ENCODE measurements at regions not wholly inside any gene's neighbourhood (a gene's known extent, or its start where the extent isn't known, plus 50 kb on each side); places are given as distances from the start of the nearest gene placed in this dataset.

DNA sequence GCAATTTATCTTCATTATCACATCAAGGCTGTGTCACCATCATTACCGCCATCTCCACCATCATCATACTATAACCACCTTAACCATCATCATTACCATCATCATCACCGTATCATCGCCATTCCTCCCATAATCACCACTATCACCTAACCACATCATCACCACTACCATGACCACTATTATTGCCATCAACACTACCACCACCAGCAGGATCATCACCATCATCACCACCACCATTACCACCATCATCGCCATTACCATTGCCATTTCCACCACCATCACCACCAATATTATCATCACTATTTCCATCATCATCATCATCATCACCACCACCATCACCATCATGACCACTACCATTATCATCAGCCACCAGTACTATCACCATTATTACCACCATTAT is 314.4 kb downstream of the CYP26B1 start:
- DNase-seq, result no peak

GRCh38 chr2:71832844-71833243 is 314.8 kb downstream of the CYP26B1 start:
- DNase-seq, result no peak

- DNase-seq, result no peak
Observed at GRCh38 chr2:71832388-71832787, 315.3 kb downstream of the CYP26B1 start.

DNA sequence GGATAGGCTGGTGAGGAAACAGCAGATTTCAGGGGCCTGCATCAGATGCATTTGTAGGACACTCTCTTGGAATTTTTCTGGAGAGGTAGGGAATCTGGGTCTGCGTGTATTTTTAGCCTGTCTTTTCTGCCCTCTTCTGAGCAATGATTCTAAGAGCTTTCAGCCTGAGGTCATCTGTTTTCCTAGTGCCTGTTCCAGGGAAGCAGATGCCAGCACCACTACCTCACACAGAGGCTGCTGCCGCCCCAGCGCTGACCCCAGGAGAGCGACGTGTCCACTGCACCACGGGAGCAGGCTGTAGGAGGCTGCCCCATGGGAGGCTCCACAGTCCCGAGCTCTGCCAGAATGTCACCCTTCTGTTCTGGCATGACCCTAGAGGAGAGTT is 316.5 kb downstream of the CYP26B1 start:
- DNase-seq, result no peak

DNA sequence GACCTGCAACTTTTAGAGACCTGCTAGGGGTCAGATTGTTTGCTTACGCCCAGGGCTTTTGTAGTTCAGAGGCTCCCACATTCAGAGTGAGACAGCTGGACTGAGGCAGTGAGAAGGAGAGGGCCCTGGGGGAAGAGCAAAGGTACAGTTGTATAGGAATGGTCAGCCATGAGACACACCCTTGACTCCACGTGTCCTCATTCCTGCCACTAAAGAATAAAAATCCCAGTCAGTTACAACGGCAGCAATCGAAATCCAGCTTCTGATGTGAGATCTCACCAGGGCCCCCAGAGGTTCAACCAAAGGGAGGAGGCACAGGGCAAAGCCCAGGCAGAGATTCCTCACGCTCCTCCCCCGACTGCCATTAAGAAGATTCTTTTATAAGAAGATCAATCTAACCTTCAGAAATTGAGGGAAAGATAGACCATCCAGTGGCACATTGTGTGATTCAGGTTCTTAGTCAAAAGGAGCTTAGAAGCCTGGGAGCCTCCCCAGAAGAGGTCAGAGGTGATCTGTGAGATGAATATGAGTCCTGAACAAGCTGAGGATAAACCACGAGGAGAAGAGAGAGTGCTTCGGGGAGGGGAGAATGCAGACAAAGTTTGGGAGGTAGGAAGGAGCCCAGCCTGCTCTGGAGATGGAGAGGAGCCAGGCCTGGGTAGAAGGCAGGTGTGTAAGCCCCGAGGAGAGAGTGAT is 317.0 kb downstream of the CYP26B1 start:
- DNase-seq, result no peak

GRCh38 chr2:71829008-71829407 is 318.7 kb downstream of the CYP26B1 start:
- DNase-seq, result no peak

DNA sequence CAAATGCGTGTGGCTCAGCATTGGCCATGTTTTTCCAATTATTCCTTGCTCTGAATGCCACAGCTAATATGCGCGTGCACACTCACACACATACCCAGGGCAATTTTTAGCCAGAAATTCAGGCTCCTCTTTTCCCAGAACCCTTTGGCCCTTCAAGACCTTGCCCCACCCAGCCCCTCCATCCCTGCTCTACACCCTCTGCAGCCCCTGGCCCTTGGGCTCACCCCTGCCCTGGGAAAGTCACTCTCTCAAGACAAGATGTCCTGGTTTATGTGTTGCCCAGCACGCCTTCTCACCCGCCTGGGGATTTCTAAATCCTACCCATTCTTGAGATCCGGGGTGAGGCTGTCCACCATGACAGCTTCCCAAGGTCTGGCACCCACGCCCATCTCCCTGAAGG is 319.7 kb downstream of the CYP26B1 start:
- no peak for DNase-seq

GRCh38 chr2:71827524-71827901 is 320.1 kb downstream of the CYP26B1 start:
- no peak for DNase-seq

GRCh38 chr2:71826826-71827523 is 320.7 kb downstream of the CYP26B1 start:
- DNase-seq, result no peak

DNA sequence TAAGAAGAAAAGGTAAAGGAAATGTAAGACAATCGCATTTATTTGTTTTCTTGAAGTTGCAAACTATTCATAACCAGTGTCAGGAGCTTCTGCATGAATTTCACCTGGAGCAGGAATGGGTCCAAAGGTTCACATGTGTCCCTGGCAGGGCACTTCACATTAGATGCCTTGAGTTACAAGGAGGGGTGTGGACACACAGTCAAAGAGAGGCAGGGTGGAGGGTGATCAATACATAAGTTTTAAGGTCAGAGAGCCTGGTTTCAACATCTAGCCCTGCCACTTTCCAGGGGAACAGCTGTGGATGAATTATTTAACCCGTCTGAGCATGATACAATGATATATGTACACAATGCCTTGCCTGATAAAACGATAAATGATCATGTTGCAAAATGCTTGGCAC is 321.4 kb downstream of the CYP26B1 start:
- no peak for DNase-seq

- no peak for DNase-seq
Observed at GRCh38 chr2:71824436-71824835, 323.2 kb downstream of the CYP26B1 start.

DNA sequence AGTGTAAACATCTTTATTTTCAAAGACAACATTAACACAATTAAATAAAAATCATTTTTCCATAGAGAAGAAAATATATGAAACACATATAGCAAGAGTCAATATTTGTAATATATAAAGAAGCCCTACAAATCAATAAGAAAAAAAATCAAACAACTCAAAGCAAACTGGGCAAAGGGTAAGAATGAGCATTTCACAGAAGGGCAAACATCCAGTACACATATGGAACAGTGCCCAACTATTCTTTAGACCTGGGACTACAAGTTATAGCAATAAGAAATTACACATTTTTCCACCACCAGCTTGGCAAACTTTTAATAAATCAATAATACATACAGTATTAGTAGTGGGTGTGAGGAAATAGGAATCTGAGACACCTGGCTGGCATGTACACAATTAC is 324.1 kb downstream of the CYP26B1 start:
- no peak for DNase-seq

DNA sequence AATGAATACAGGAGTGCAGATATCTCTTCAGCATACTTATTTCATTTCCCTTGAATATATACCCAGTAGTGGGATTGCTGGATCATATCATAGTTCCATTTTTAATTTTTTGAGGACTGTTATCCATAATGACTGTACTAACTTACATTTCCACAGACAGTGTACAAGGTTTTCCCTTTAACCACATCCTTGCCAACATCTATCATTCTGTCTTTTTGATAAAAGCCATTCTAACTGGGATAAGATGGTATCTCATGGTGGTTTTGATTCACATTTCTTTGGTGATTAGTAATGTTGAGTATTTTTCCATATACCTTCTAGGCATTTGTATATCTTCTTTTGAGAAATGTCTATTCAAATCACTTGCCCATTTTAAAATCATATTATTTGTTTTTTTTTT is 325.2 kb downstream of the CYP26B1 start:
- no peak for DNase-seq

DNA sequence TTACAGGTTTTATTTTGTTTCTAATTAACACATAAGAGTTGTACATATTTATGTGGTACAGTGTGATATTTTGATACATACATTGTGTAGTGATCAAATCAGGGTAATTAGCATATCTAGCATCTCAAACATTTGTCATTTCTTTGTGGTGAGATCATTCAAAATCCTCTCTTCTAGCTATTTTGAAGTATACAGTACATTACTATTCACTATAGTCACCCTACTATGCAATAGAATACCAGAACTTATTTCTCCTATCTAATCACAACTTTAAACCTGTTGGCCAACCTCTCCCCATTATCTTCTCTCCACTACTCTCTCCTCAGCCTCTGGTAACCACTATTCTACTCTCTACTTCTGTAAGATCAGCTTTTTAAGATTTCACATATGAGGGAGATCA is 325.8 kb downstream of the CYP26B1 start:
- DNase-seq, result no peak

GRCh38 chr2:71816815-71817214 is 330.8 kb downstream of the CYP26B1 start:
- DNase-seq, result no peak

- no peak for DNase-seq
Observed at GRCh38 chr2:71815701-71816474, 331.8 kb downstream of the CYP26B1 start.

GRCh38 chr2:71814885-71815284 is 332.8 kb downstream of the CYP26B1 start:
- DNase-seq, result no peak

- no peak for DNase-seq
Observed at GRCh38 chr2:71813807-71814470, 333.7 kb downstream of the CYP26B1 start.

DNA sequence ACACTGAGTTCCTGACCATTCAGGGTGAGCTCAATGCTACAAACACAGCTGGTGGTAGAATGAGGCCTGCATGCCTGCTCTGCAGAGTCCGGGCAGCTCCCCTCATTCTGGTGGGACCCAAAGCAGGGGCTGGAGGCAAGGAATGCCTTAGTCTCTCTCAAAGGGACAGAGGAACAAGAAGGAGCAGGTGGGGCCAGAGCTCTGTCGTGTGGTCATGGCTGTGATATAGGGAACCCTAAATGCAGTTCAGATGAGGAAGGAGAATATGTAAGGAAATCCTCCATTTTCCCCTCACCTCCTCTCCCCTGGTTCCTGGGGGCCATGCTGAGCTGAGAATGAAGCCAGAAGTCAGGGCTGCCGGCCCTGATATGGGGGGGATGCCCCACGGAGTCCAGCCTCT is 334.3 kb downstream of the CYP26B1 start:
- no peak for DNase-seq

GRCh38 chr2:71812736-71813135 is 334.9 kb downstream of the CYP26B1 start:
- no peak for DNase-seq

DNA sequence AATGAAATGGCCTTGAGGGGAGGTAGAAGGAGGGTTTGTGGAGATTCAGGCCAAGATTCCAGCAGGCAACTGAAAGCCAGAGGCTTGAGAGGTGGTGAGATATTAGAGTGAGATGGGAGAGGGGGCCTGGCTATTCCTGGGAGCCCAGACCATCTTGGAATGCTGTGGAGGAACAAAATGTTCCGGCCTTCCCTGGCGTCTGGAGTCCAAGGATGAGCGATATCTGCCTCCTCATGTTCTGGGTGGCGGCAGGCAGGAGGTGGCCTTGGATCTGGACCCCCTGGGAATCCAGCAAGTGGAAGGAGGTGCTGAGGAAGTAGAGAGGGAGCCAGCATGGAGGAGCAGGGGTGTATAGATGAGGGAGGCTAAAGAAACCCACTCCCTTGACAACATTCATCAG is 335.9 kb downstream of the CYP26B1 start:
- DNase-seq, result no peak

DNA sequence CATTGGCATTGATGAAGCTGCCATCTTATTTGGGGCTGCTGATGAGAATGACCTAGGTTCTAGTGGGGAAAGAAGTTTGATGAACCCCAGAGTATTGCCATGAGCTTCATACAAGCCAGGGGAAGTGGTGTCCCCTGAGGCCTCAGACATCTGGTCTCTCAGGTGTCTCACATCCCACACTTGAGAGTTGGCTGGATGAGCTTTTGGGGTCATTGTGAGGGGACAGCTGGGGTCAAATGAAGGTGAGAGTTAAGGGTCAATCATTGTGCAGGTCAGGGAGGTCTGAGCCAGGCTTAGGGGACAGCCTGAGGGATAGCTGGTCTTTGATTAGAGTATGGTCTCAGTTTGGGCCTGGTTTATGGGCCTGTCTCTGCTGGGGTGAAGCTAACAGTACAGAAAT is 336.5 kb downstream of the CYP26B1 start:
- DNase-seq, result no peak

Measured in occipital lobe (tissue), 1 donor.